GM12874 (cell line): ENCODE measurements at regions not wholly inside any gene's neighbourhood (a gene's known extent, or its start where the extent isn't known, plus 50 kb on each side); places are given as distances from the start of the nearest gene placed in this dataset.

Experiments used
- TF ChIP-seq, protein P1 (sequence below): IDR thresholded peaks from 2 replicates; pipeline ENCODE4 v1.5.1; 2011; ENCODE audit warnings: low read depth, mild to moderate bottlenecking, control low read depth, low read length, moderate library complexity; ENCODE audit not compliant: insufficient read depth

GRCh38 chr1:113303267-113303666 is 87.0 kb upstream of the MAGI3 start:
- TF ChIP-seq, protein P1, sequence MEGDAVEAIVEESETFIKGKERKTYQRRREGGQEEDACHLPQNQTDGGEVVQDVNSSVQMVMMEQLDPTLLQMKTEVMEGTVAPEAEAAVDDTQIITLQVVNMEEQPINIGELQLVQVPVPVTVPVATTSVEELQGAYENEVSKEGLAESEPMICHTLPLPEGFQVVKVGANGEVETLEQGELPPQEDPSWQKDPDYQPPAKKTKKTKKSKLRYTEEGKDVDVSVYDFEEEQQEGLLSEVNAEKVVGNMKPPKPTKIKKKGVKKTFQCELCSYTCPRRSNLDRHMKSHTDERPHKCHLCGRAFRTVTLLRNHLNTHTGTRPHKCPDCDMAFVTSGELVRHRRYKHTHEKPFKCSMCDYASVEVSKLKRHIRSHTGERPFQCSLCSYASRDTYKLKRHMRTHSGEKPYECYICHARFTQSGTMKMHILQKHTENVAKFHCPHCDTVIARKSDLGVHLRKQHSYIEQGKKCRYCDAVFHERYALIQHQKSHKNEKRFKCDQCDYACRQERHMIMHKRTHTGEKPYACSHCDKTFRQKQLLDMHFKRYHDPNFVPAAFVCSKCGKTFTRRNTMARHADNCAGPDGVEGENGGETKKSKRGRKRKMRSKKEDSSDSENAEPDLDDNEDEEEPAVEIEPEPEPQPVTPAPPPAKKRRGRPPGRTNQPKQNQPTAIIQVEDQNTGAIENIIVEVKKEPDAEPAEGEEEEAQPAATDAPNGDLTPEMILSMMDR = no peak

GRCh38 chr1:113307771-113308445 is 82.4 kb upstream of the MAGI3 start:
- TF ChIP-seq, protein P1 = no peak

GRCh38 chr1:113314600-113314999 is 75.7 kb upstream of the MAGI3 start:
- TF ChIP-seq, protein P1 = no peak

DNA sequence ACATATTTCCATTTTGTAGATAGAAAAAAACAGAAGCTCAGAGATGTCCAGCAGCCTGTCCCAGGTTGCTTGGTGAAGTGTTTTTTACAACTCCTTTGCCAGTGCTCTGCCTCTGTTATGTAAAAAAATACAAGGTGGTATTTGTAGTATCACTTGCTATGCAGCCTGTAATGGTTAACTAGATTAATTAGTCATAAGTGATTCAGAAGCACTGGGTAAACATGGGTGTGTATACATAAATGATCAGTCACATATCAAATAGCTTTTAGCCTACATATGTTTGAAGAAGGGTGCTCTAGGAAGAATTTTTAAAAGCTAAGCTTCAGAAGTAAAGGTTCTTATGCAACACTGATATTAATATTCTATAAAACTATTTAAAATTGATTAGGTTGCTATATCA is 70.0 kb upstream of the MAGI3 start:
- TF ChIP-seq, protein P1 = no peak

DNA sequence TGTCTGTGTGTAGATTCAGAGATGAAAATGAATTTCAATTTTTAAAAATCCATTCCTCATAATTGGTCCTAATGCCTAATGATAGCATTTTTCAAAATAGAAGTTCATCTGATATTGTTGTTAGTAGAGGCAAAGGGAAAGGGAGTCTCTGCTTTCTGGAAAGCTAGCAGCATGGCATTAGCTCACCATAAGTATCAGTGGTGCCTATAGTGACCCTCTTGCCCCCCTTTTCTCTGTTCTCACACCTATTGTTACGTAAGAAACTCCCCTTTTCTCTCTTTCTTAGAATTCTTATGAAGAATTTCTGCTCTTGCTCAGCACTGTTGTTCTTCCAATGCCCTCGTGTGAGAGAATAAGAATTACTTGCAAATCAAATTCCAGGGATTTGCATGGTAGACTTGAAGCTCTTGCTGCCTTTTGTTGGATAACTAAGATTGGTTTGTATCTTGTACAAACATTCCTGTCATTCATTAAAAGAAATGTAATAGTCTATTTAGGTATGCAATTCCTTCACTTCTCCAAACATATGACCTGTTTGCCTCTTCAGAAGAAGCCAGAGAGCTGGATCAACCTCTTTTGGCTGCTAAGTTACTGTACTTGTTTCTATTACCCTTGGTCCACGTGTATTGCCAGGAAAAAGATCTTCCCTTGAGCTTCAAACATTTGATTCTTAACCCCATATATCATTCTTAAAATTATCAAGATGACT is 69.2 kb upstream of the MAGI3 start:
- TF ChIP-seq, protein P1 = no peak

- TF ChIP-seq, protein P1 = no peak
Observed at GRCh38 chr1:113321771-113322387, 68.4 kb upstream of the MAGI3 start.

DNA sequence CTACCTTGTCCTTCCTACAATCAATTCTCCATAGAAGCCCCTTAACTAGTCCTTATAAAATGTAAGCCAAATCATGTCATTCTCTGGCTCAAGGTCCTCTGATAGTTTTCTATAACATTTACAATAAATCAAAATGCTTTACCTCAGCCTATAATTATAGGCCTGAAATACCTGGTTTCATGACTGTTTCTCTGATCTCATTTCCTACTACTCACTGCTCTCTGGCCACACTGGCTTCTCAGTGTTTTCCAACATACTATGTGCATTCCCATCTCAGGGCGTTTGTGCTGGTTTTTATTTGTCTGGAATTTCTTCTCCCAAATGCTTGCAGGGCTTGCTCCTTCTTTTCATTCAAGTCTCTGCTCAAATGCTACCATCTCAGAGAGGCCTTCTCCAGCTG is 67.9 kb upstream of the MAGI3 start:
- TF ChIP-seq, protein P1 = no peak
